GM23338 (cell line): ENCODE measurements at regions not wholly inside any gene's neighbourhood (a gene's known extent, or its start where the extent isn't known, plus 50 kb on each side); places are given as distances from the start of the nearest gene placed in this dataset.
A peak's percentile ranks its signal among the peaks of the same experiment; 100 is the strongest.

ENCODE experiments used
- ATAC-seq: fragments of 200-7000 bp; cut with Tn5 transposase; 3 replicates; pipeline ENCODE4 v1.9.1; 2020
- DNase-seq: peaks from one replicate; pipeline ENCODE4 v3.0.0-alpha.2; 2015; ENCODE audit warnings: low spot score
- H2AFZ ChIP-seq: fragments of 200-600 bp; sonication (generic); 2 replicates; pipeline ENCODE4 v1.8.0; 2016; ENCODE audit warnings: antibody characterized with exemption, mild to moderate bottlenecking, moderate library complexity
- H3F3A ChIP-seq: fragments of 200-600 bp; sonication (generic); replicated peaks from 2 replicates; pipeline ENCODE4 v1.8.0; 2017; ENCODE audit warnings: antibody characterized with exemption, mixed run types, low read depth
- H3K27ac ChIP-seq: fragments of 200-600 bp; sonication (generic); 2 replicates; pipeline ENCODE4 v1.6.1; 2016; ENCODE audit warnings: low read depth
- H3K27me3 ChIP-seq: fragments of 200-600 bp; sonication (generic); 2 replicates; pipeline ENCODE4 v1.8.0; 2016; ENCODE audit warnings: mild to moderate bottlenecking, mixed run types, moderate library complexity; ENCODE audit not compliant: insufficient read depth
- H3K36me3 ChIP-seq: fragments of 200-600 bp; sonication (generic); 2 replicates; pipeline ENCODE4 v1.8.0; 2016; ENCODE audit warnings: mild to moderate bottlenecking; ENCODE audit not compliant: insufficient read depth
- H3K4me1 ChIP-seq: fragments of 200-600 bp; sonication (generic); 2 replicates; pipeline ENCODE4 v1.8.0; 2016; ENCODE audit warnings: mild to moderate bottlenecking, moderate library complexity; ENCODE audit not compliant: insufficient read depth
- H3K4me2 ChIP-seq: fragments of 200-600 bp; sonication (generic); 2 replicates; pipeline ENCODE4 v1.7.1; 2017; ENCODE audit warnings: mixed run types
- H3K4me3 ChIP-seq: fragments of 200-600 bp; sonication (generic); 2 replicates; pipeline ENCODE4 v1.6.1; 2016; ENCODE audit warnings: mixed run types
- H3K79me2 ChIP-seq: fragments of 200-600 bp; sonication (generic); replicated peaks from 2 replicates; pipeline ENCODE4 v1.8.0; 2017; ENCODE audit warnings: mild to moderate bottlenecking; ENCODE audit not compliant: insufficient read depth
- H3K9me2 ChIP-seq: fragments of 200-600 bp; sonication (generic); 2 replicates; pipeline ENCODE4 v1.8.0; 2017; ENCODE audit not compliant: insufficient read depth
- H4K20me1 ChIP-seq: fragments of 200-600 bp; sonication (generic); replicated peaks from 2 replicates; pipeline ENCODE4 v1.8.0; 2017; ENCODE audit warnings: mild to moderate bottlenecking; ENCODE audit not compliant: insufficient read depth
- H3K27ac Mint-ChIP-seq: 2 replicates; pipeline ENCODE4 v1.8.0; 2020; ENCODE audit warnings: inconsistent platforms, mild to moderate bottlenecking, moderate library complexity, mixed read lengths
- H3K27me3 Mint-ChIP-seq: 3 replicates; pipeline ENCODE4 v1.8.0; 2022; ENCODE audit warnings: low read depth, mild to moderate bottlenecking, moderate library complexity, mixed read lengths, inconsistent platforms; ENCODE audit not compliant: insufficient read depth, poor library complexity
- H3K36me3 Mint-ChIP-seq: 3 replicates; pipeline ENCODE4 v1.8.0; 2021; ENCODE audit warnings: low read depth, mild to moderate bottlenecking, inconsistent platforms, moderate library complexity, mixed read lengths
- H3K4me1 Mint-ChIP-seq: 3 replicates; pipeline ENCODE4 v1.8.0; 2020; ENCODE audit warnings: mild to moderate bottlenecking, inconsistent platforms, mixed read lengths
- H3K4me3 Mint-ChIP-seq: 3 replicates; pipeline ENCODE4 v1.8.0; 2021; ENCODE audit warnings: moderate library complexity, mild to moderate bottlenecking, inconsistent platforms, mixed read lengths
- H3K9me3 Mint-ChIP-seq: 3 replicates; pipeline ENCODE4 v1.8.0; 2020; ENCODE audit warnings: moderate library complexity, mild to moderate bottlenecking, inconsistent platforms, mixed read lengths
- CREB1 ChIP-seq: fragments of 250-450 bp; sonication (Bioruptor Pico); IDR thresholded peaks from 2 replicates; pipeline ENCODE4 v1.5.0; 2020; ENCODE audit warnings: low read depth, mild to moderate bottlenecking, moderate library complexity
- EZH2 ChIP-seq: fragments of 200-600 bp; sonication (generic); IDR thresholded peaks from one replicate; pipeline ENCODE4 v1.8.0; 2017; ENCODE audit warnings: antibody characterized with exemption, mild to moderate bottlenecking, low read depth; ENCODE audit not compliant: unreplicated experiment
- EZH2phosphoT487 ChIP-seq: fragments of 200-600 bp; sonication (generic); IDR thresholded peaks from one replicate; pipeline ENCODE4 v1.8.1; 2018; ENCODE audit warnings: antibody characterized with exemption; ENCODE audit not compliant: unreplicated experiment
- JUNB ChIP-seq: IDR thresholded peaks from one replicate; pipeline ENCODE4 v1.6.1; 2016; ENCODE audit warnings: antibody characterized with exemption; ENCODE audit not compliant: unreplicated experiment
- NANOG ChIP-seq: IDR thresholded peaks from 2 replicates; pipeline ENCODE4 v1.6.1; 2016; ENCODE audit warnings: antibody characterized with exemption, borderline replicate concordance
- POLR2AphosphoS5 ChIP-seq: IDR thresholded peaks from 2 replicates; pipeline ENCODE4 v1.6.1; 2016; ENCODE audit warnings: antibody characterized with exemption, low read depth
- REST ChIP-seq: IDR thresholded peaks from one replicate; pipeline ENCODE4 v1.6.1; 2018; ENCODE audit warnings: antibody characterized with exemption; ENCODE audit not compliant: unreplicated experiment
- ZNF114 ChIP-seq: fragments of 250-450 bp; sonication (Bioruptor Pico); IDR thresholded peaks from 2 replicates; pipeline ENCODE4 v1.5.0; 2020; ENCODE audit warnings: mild to moderate bottlenecking, moderate library complexity
- ZNF331 ChIP-seq: fragments of 250-450 bp; sonication (Bioruptor Pico); IDR thresholded peaks from 2 replicates; pipeline ENCODE4 v1.5.0; 2020; ENCODE audit warnings: low read depth, mild to moderate bottlenecking, moderate library complexity
- TF ChIP-seq, protein P1 (sequence below): IDR thresholded peaks from 2 replicates; pipeline ENCODE4 v1.6.1; 2016; ENCODE audit warnings: antibody characterized with exemption
- TF ChIP-seq, protein P2 (sequence below), 2 experiments: fragments of 200-600 bp in 1 of 2; sonication (generic) in 1 of 2; conservative IDR thresholded peaks; 2 replicates each; pipeline versions ENCODE4 v1.5.1 to v1.6.1; 2016 to 2017; ENCODE audit warnings: antibody characterized with exemption in 2 of 2, low read depth in 2 of 2, mild to moderate bottlenecking in 2 of 2, moderate library complexity in 1 of 2

GRCh38 chr18:61064911-61065310 is 268.3 kb upstream of the CDH20 start:
- H3K9me3 Mint-ChIP-seq = no peaks in the 10 kb centered on the region

DNA sequence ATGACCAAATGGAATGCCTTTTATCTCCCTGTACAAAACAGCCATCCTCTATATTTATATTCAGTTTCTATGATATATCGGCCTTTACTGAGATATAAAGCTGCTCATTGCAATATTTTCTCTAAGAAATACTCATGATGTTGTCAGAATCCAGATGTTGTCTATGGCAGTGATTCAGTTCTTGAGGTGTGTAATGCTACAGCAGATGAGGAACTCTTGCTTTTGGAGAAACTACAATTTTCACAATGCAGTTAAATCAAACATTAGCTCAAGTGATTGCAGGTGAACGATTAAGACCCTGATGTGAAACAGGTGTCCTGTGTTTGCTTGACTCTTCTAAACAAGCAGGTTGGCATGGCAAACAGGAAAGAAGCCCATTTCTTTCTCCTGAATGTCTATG is 256.2 kb upstream of the CDH20 start:
- H3K79me2 ChIP-seq = no peaks in the 10 kb centered on the region
- H2AFZ ChIP-seq = no peak overlapping the region
- no peak overlapping the region for H3K27ac ChIP-seq
- no peaks in the 10 kb centered on the region for H3K9me2 ChIP-seq
- no peaks in the 10 kb centered on the region for H4K20me1 ChIP-seq
- Mint-ChIP-seq H3K4me3 (no peak overlapping the region), H3K36me3 (no peaks in the 10 kb centered on the region), H3K27me3 (peaks cover 1% of the 10 kb centered on the region), H3K4me1 (no peaks in the 10 kb centered on the region), H3K9me3 (no peaks in the 10 kb centered on the region), H3K27ac (no peak overlapping the region)
- H3K27me3 ChIP-seq = no peaks in the 10 kb centered on the region
- no peaks in the 10 kb centered on the region for H3F3A ChIP-seq
- no peaks in the 10 kb centered on the region for H3K4me1 ChIP-seq
- H3K36me3 ChIP-seq = no peaks in the 10 kb centered on the region
- H3K4me3 ChIP-seq = no peak overlapping the region
- H3K4me2 ChIP-seq = no peak overlapping the region
- DNase-seq (no peak), ATAC-seq (no peak)
- no peak for TF ChIP-seq POLR2AphosphoS5
- TF ChIP-seq, protein P1, sequence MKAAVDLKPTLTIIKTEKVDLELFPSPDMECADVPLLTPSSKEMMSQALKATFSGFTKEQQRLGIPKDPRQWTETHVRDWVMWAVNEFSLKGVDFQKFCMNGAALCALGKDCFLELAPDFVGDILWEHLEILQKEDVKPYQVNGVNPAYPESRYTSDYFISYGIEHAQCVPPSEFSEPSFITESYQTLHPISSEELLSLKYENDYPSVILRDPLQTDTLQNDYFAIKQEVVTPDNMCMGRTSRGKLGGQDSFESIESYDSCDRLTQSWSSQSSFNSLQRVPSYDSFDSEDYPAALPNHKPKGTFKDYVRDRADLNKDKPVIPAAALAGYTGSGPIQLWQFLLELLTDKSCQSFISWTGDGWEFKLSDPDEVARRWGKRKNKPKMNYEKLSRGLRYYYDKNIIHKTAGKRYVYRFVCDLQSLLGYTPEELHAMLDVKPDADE = no peak
- TF ChIP-seq ZNF114 = no peak
- no peak for TF ChIP-seq REST
- TF ChIP-seq CREB1 (CRISPR knock-in tag) = no peak
- no peak for TF ChIP-seq EZH2

More at GRCh38 chr18:61064911-61065310, 268.3 kb upstream of the CDH20 start:
- no peak overlapping the region for H2AFZ ChIP-seq
- H3K9me2 ChIP-seq = no peaks in the 10 kb centered on the region
- Mint-ChIP-seq H3K36me3 (no peaks in the 10 kb centered on the region), H3K27me3 (no peaks in the 10 kb centered on the region), H3K4me3 (no peak overlapping the region), H3K27ac (no peak overlapping the region), H3K4me1 (peaks cover 28% of the 10 kb centered on the region)
- no peaks in the 10 kb centered on the region for H3F3A ChIP-seq
- no peaks in the 10 kb centered on the region for H4K20me1 ChIP-seq
- H3K36me3 ChIP-seq = no peaks in the 10 kb centered on the region
- peaks cover 12% of the 10 kb centered on the region for H3K4me1 ChIP-seq
- TF ChIP-seq NANOG = no peak
- no peak for TF ChIP-seq EZH2phosphoT487
- no peak for TF ChIP-seq JUNB
- TF ChIP-seq, protein P2, sequence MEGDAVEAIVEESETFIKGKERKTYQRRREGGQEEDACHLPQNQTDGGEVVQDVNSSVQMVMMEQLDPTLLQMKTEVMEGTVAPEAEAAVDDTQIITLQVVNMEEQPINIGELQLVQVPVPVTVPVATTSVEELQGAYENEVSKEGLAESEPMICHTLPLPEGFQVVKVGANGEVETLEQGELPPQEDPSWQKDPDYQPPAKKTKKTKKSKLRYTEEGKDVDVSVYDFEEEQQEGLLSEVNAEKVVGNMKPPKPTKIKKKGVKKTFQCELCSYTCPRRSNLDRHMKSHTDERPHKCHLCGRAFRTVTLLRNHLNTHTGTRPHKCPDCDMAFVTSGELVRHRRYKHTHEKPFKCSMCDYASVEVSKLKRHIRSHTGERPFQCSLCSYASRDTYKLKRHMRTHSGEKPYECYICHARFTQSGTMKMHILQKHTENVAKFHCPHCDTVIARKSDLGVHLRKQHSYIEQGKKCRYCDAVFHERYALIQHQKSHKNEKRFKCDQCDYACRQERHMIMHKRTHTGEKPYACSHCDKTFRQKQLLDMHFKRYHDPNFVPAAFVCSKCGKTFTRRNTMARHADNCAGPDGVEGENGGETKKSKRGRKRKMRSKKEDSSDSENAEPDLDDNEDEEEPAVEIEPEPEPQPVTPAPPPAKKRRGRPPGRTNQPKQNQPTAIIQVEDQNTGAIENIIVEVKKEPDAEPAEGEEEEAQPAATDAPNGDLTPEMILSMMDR (conservative IDR thresholded peaks at IDR 0.05; ENCODE audit: low read depth in 2 of 2) = no peak
- TF ChIP-seq REST = no peak
- TF ChIP-seq POLR2AphosphoS5 = no peak
- no peak for TF ChIP-seq EZH2
- no peak for TF ChIP-seq ZNF331
- H3K27me3 ChIP-seq = no peaks in the 10 kb centered on the region
- H3K4me2 ChIP-seq = peak overlapping the region; percentile 49
- H3K4me3 ChIP-seq = no peak overlapping the region
- no peak overlapping the region for H3K27ac ChIP-seq
- DNase-seq = no peak
- H3K79me2 ChIP-seq = no peaks in the 10 kb centered on the region
- no peak for ATAC-seq
